K562 (cell line): ENCODE measurements at regions not wholly inside any gene's neighbourhood (a gene's known extent, or its start where the extent isn't known, plus 50 kb on each side); places are given as distances from the start of the nearest gene placed in this dataset.

Source experiments
- ATAC-seq: fragments of 200-7000 bp; cut with Tn5 transposase; 3 replicates; pipeline ENCODE4 v1.9.1; 2020; ENCODE audit warnings: moderate library complexity
- BruUV-seq: library from RNA; stranded (reverse); fragments of 400-500 nt; replicated peaks from 2 replicates; lab custom pipeline; 2021; lab: Mats Ljungman, UMichigan
- CTCF ChIA-PET: fragments of 300-600 bp; formaldehyde crosslinking; extraction: SDS; loops from one replicate; lab custom pipeline; 2021; ENCODE audit warnings: low intra/inter-chr PET ratio; lab: Yijun Ruan, JAX
- POLR2A ChIA-PET: fragments of 300-600, 350-650 bp; sonication (Branson Sonifier 250); formaldehyde crosslinking; extraction: SDS; loops from one replicate; lab custom pipeline; 2021; ENCODE audit warnings: antibody characterized with exemption, inconsistent platforms; lab: Yijun Ruan, JAX
- DNase-seq, 4 experiments: peaks; one replicate each; pipeline versions ENCODE4 v3.0.0 to v3.0.0-alpha.2; 2011 to 2018; ENCODE audit warnings: low spot score in 3 of 4, mixed read lengths in 3 of 4; ENCODE audit errors: extremely low read depth in 1 of 4
- FAIRE-seq: peaks from 2 replicates; lab custom pipeline; 2011; peaks lifted over from hg19 to GRCh38; lab: Jason Lieb, UNC
- H2AFZ ChIP-seq: 2 replicates; pipeline ENCODE4 v1.6.0; 2011; ENCODE audit warnings: low read depth, low read length, control low read depth, inconsistent platforms
- H3K27ac ChIP-seq: fragments of 200-600 bp; 3 replicates; pipeline ENCODE4 v1.8.0; 2011; ENCODE audit warnings: low read depth, mild to moderate bottlenecking, control low read depth, inconsistent platforms, low read length, moderate library complexity, mixed read lengths; ENCODE audit errors: extremely low read depth
- H3K27me3 ChIP-seq, 2 experiments: fragments of 300-600 bp in 1 of 2; 2 replicates in 1 of 2; 3 replicates in 1 of 2; pipeline versions ENCODE4 v1.6.0 to v1.8.0; 2011; ENCODE audit warnings: inconsistent platforms in 2 of 2, low read length in 2 of 2, mild to moderate bottlenecking in 1 of 2, mixed read lengths in 1 of 2, moderate library complexity in 1 of 2; ENCODE audit not compliant: control insufficient read depth in 2 of 2, insufficient read depth in 2 of 2
- H3K36me3 ChIP-seq: fragments of 300-600 bp; 3 replicates; pipeline ENCODE4 v1.8.0; 2011; ENCODE audit warnings: mild to moderate bottlenecking, low read length, inconsistent platforms; ENCODE audit not compliant: control insufficient read depth, insufficient read depth
- H3K4me1 ChIP-seq, 2 experiments: fragments of 200-600 bp in 1 of 2; replicated peaks in 1 of 2; 2 replicates in 1 of 2; 3 replicates in 1 of 2; pipeline versions ENCODE4 v1.5.1 to v1.8.0; 2011; ENCODE audit warnings: inconsistent platforms in 2 of 2, low read length in 2 of 2, mild to moderate bottlenecking in 1 of 2, mixed read lengths in 1 of 2, moderate library complexity in 1 of 2; ENCODE audit not compliant: control insufficient read depth in 2 of 2, insufficient read depth in 2 of 2
- H3K4me2 ChIP-seq: 2 replicates; pipeline ENCODE4 v1.6.1; 2011; ENCODE audit warnings: low read length, control low read depth, inconsistent platforms, mixed read lengths; ENCODE audit not compliant: insufficient read depth
- H3K4me3 ChIP-seq: fragments of 200-600 bp; sonication (generic), shearing (Covaris generic); 2 replicates; pipeline ENCODE4 v1.5.1; 2016; ENCODE audit warnings: control low read depth, inconsistent platforms
- H3K79me2 ChIP-seq: fragments of 200-600 bp; 3 replicates; pipeline ENCODE4 v1.8.0; 2011; ENCODE audit warnings: low read length, inconsistent platforms; ENCODE audit not compliant: control insufficient read depth, insufficient read depth
- H3K9ac ChIP-seq, 2 experiments: 2 replicates each; pipeline versions ENCODE4 v1.6.0 to v1.6.1; 2011; ENCODE audit warnings: low read depth in 2 of 2, low read length in 2 of 2, control low read depth in 1 of 2, inconsistent platforms in 1 of 2, mild to moderate bottlenecking in 1 of 2, mixed read lengths in 1 of 2; ENCODE audit not compliant: insufficient read depth in 1 of 2
- H3K9me1 ChIP-seq: one replicate; pipeline ENCODE4 v1.6.0; 2011; ENCODE audit warnings: inconsistent platforms, mild to moderate bottlenecking, low read length, moderate library complexity; ENCODE audit not compliant: control insufficient read depth, insufficient read depth
- H3K9me3 ChIP-seq: replicated peaks from 2 replicates; pipeline ENCODE4 v1.5.1; 2011; ENCODE audit warnings: low read depth, low read length, inconsistent platforms; ENCODE audit not compliant: control insufficient read depth, insufficient read depth
- H4K20me1 ChIP-seq: replicated peaks from 2 replicates; pipeline ENCODE4 v1.6.1; 2011; ENCODE audit warnings: low read length, inconsistent platforms, mixed read lengths; ENCODE audit not compliant: control insufficient read depth, insufficient read depth
- BRD9 ChIP-seq: fragments of 450-650 bp; IDR thresholded peaks from 2 replicates; pipeline ENCODE4 v1.6.1; 2018; ENCODE audit warnings: low read depth; ENCODE audit not compliant: partially characterized antibody
- LCOR ChIP-seq: sonication (generic); formaldehyde crosslinking; IDR thresholded peaks from 2 replicates; pipeline ENCODE4 v1.8.0; 2022; ENCODE audit warnings: mild to moderate bottlenecking, missing genetic modification reagents
- MCM5 ChIP-seq: fragments of 450-650 bp; IDR thresholded peaks from 2 replicates; pipeline ENCODE4 v1.6.1; 2016; ENCODE audit warnings: low read depth
- NCOA6 ChIP-seq: fragments of 450-650 bp; IDR thresholded peaks from 2 replicates; pipeline ENCODE4 v1.6.1; 2017; ENCODE audit warnings: mild to moderate bottlenecking
- POLR3G ChIP-seq: IDR thresholded peaks from 2 replicates; pipeline ENCODE4 v1.6.1; 2011; ENCODE audit not compliant: insufficient read length, insufficient replicate concordance; ENCODE audit errors: extremely low read depth
- ZFP36 ChIP-seq: fragments of 150-350 bp; IDR thresholded peaks from 2 replicates; pipeline ENCODE4 v1.6.1; 2018; ENCODE audit warnings: low read length, low read depth; ENCODE audit not compliant: partially characterized antibody
- ZFX ChIP-seq: sonication (generic); formaldehyde crosslinking; IDR thresholded peaks from 2 replicates; pipeline ENCODE4 v1.8.0; 2022; ENCODE audit warnings: mild to moderate bottlenecking, missing genetic modification reagents, moderate library complexity
- ZNF41 ChIP-seq: fragments of 250-450 bp; sonication (Bioruptor Pico); conservative IDR thresholded peaks from 2 replicates; pipeline ENCODE4 v1.4.0; 2020; ENCODE audit warnings: mild to moderate bottlenecking
- ZNF75A ChIP-seq: fragments of 450-650 bp; formaldehyde crosslinking; IDR thresholded peaks from 2 replicates; pipeline ENCODE4 v1.4.0; 2020; ENCODE audit warnings: mild to moderate bottlenecking
- ZNF830 ChIP-seq: fragments of 250-450 bp; sonication (Bioruptor Pico); IDR thresholded peaks from 2 replicates; pipeline ENCODE4 v1.5.0; 2021; ENCODE audit warnings: mild to moderate bottlenecking
- WGBS: fragments of 100-300 bp; shearing (Covaris generic); methylation state at CpG from one replicate; pipeline ENCODE4 v1.1.6; 2016; ENCODE audit warnings: low coverage, mixed read lengths; ENCODE audit not compliant: insufficient coverage; ENCODE audit errors: missing lambda C conversion rate; 5-methylcytosine and 5-hydroxymethylcytosine counted together
- in situ Hi-C: fragments of 300-500 bp; cut with MboI; formaldehyde crosslinking; loops from 4 replicates; pipeline ENCODE4 v1.15.0; 2018; ENCODE audit warnings: inconsistent platforms, mixed read lengths
- intact Hi-C: fragments of 100-400 bp; cut with micrococcal nuclease; formaldehyde crosslinking; loops from 2 replicates; pipeline ENCODE4 v1.14.2; 2022
- TF ChIP-seq, protein P1 (sequence below), 3 experiments: fragments of 200-800 bp in 1 of 3; fragments of 250-450 bp in 1 of 3; fragments of 450-650 bp in 1 of 3; sonication (Bioruptor Pico) in 1 of 3; sonication (Bioruptor generic) in 1 of 3; formaldehyde crosslinking in 1 of 3; IDR thresholded peaks; 2 replicates each; pipeline versions ENCODE4 v1.6.1 to v1.8.0; 2016 to 2022; ENCODE audit warnings: mild to moderate bottlenecking in 2 of 3, missing genetic modification characterization in 2 of 3, missing compliant biosample characterization in 1 of 3, moderate library complexity in 1 of 3
- TF ChIP-seq, protein P2 (sequence below), 2 experiments: IDR thresholded peaks; 2 replicates each; pipeline ENCODE4 v1.6.1; 2012; ENCODE audit warnings: improper control_type of control experiment in 2 of 2, low read depth in 2 of 2, low read length in 2 of 2, borderline replicate concordance in 1 of 2

DNA sequence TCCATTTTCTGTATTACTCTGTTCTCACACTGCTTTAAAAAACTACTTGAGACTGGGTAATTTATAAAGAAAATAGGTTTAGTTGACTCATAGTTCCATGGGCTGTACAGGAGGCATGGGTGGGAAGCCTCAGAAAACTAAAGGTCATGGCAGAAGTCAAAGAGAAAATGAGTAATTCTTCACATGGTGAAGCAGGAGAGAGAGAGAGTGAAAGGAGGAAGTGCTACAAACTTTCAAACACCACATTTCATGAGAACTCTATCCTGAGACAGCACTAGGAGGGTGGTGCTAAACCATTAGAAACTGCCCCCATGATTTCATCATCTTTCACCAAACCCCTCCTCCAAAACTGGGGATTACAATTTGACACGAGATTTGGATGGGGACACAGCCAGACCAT lies 108.0 kb upstream of the PBDC1 start:
- Histone ChIP-seq H2AFZ (no peak overlapping the region), H3K4me3 (no peak overlapping the region), H3K27me3 (no peaks in the 10 kb centered on the region), H3K4me1 (no peaks in the 10 kb centered on the region), H3K9me1 (no peaks in the 10 kb centered on the region), H3K9me3 (no peaks in the 10 kb centered on the region), H4K20me1 (no peaks in the 10 kb centered on the region), H3K9ac (no peak overlapping the region), H3K27ac (no peak overlapping the region), H3K36me3 (no peaks in the 10 kb centered on the region), H3K4me2 (no peak overlapping the region)
- ATAC-seq (no peak), DNase-seq (no peak), FAIRE-seq (no peak)
- POLR2A ChIA-PET: no interaction called here
- BruUV-seq: no TSS peak
- in situ Hi-C loops: no loop called here
- CTCF ChIA-PET: no interaction called here
- no CpG with 5 or more reads among the region's 1 CpG for WGBS
- TF ChIP-seq ZNF75A (CRISPR knock-in tag): no peak
- TF ChIP-seq ZFP36: no peak
- no peak for TF ChIP-seq LCOR
- TF ChIP-seq, all 486 proteins: peak for 0
- intact Hi-C loops: no loop called here
- no peaks in the 10 kb centered on the region for H3K79me2 ChIP-seq

DNA sequence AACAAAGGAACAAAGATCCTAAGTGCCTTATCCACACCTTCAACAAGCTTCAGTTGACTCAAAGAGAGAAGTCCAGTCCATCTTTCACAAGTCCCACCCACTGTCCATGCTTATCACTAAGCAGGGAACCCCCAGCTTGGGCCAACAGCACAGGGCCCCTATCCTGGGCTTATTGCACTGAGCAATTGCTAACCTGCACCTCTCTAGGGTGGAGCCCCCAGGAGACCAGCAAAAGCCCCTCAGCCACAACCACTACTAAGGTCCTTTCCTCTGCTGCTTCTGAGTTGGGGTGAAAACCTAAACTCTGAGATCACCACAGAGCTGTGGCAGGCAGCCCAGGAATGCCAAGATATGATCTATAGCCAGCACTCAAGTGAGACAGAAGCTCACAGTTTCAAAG lies 96.7 kb upstream of the PBDC1 start:
- no peaks in the 10 kb centered on the region for H4K20me1 ChIP-seq
- no peaks in the 10 kb centered on the region for H3K36me3 ChIP-seq
- ATAC-seq (no peak), FAIRE-seq (no peak), DNase-seq (no peak)
- in situ Hi-C loops: no loop called here
- no peak overlapping the region for H3K27ac ChIP-seq
- H3K27me3 ChIP-seq: no peaks in the 10 kb centered on the region
- ChIA-PET CTCF (no interaction called here), POLR2A (no interaction called here)
- no peaks in the 10 kb centered on the region for H3K79me2 ChIP-seq
- no peaks in the 10 kb centered on the region for H3K9me3 ChIP-seq
- no peaks in the 10 kb centered on the region for H3K4me1 ChIP-seq
- H2AFZ ChIP-seq: no peak overlapping the region
- no peak overlapping the region for H3K4me3 ChIP-seq
- intact Hi-C loops: no loop called here
- H3K4me2 ChIP-seq: no peak overlapping the region
- BruUV-seq: no TSS peak
- H3K9ac ChIP-seq: no peak overlapping the region
- no peaks in the 10 kb centered on the region for H3K9me1 ChIP-seq
- no peak for TF ChIP-seq MCM5
- no peak for TF ChIP-seq NCOA6
- TF ChIP-seq, protein P1, sequence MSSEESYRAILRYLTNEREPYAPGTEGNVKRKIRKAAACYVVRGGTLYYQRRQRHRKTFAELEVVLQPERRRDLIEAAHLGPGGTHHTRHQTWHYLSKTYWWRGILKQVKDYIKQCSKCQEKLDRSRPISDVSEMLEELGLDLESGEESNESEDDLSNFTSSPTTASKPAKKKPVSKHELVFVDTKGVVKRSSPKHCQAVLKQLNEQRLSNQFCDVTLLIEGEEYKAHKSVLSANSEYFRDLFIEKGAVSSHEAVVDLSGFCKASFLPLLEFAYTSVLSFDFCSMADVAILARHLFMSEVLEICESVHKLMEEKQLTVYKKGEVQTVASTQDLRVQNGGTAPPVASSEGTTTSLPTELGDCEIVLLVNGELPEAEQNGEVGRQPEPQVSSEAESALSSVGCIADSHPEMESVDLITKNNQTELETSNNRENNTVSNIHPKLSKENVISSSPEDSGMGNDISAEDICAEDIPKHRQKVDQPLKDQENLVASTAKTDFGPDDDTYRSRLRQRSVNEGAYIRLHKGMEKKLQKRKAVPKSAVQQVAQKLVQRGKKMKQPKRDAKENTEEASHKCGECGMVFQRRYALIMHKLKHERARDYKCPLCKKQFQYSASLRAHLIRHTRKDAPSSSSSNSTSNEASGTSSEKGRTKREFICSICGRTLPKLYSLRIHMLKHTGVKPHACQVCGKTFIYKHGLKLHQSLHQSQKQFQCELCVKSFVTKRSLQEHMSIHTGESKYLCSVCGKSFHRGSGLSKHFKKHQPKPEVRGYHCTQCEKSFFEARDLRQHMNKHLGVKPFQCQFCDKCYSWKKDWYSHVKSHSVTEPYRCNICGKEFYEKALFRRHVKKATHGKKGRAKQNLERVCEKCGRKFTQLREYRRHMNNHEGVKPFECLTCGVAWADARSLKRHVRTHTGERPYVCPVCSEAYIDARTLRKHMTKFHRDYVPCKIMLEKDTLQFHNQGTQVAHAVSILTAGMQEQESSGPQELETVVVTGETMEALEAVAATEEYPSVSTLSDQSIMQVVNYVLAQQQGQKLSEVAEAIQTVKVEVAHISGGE (CRISPR knock-in tag; IDR thresholded peaks at IDR 0.05): no peak
- TF ChIP-seq, protein P2, sequence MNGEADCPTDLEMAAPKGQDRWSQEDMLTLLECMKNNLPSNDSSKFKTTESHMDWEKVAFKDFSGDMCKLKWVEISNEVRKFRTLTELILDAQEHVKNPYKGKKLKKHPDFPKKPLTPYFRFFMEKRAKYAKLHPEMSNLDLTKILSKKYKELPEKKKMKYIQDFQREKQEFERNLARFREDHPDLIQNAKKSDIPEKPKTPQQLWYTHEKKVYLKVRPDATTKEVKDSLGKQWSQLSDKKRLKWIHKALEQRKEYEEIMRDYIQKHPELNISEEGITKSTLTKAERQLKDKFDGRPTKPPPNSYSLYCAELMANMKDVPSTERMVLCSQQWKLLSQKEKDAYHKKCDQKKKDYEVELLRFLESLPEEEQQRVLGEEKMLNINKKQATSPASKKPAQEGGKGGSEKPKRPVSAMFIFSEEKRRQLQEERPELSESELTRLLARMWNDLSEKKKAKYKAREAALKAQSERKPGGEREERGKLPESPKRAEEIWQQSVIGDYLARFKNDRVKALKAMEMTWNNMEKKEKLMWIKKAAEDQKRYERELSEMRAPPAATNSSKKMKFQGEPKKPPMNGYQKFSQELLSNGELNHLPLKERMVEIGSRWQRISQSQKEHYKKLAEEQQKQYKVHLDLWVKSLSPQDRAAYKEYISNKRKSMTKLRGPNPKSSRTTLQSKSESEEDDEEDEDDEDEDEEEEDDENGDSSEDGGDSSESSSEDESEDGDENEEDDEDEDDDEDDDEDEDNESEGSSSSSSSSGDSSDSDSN (IDR thresholded peaks at IDR 0.05; ENCODE audit: borderline replicate concordance in 1 of 2, low read depth in 2 of 2, low read length in 2 of 2): no peak
- TF ChIP-seq BRD9: no peak
- no peak for TF ChIP-seq POLR3G
- TF ChIP-seq ZNF41 (CRISPR knock-in tag): no peak
- TF ChIP-seq ZFX (CRISPR knock-in tag): no peak
- TF ChIP-seq ZNF830 (CRISPR knock-in tag): no peak
